Stimulated activated CD8-positive, alpha-beta memory T cell treated with anti-CD3 and anti-CD28 coated beads, Interleukin-4, amount 100 ng/mL, for 4 hours (primary cell): ENCODE measurements at regions not wholly inside any gene's neighbourhood (a gene's known extent, or its start where the extent isn't known, plus 50 kb on each side); places are given as distances from the start of the nearest gene placed in this dataset.

Source experiments
- DNase-seq, 2 donors: peaks; one replicate each; pipeline ENCODE4 v3.0.0-alpha.2; 2020; ENCODE audit warnings: low read depth in 2 of 2, low spot score in 1 of 2

- DNase-seq = no peak
These were observed 110.4 kb upstream of the CTNNB1 start for GRCh38 chr3:41088882-41089281.

GRCh38 chr3:41089566-41089965 is 109.7 kb upstream of the CTNNB1 start:
- DNase-seq = no peak

- DNase-seq = no peak
These were observed 106.5 kb upstream of the CTNNB1 start for GRCh38 chr3:41092844-41093243.

GRCh38 chr3:41093476-41093875 is 105.8 kb upstream of the CTNNB1 start:
- DNase-seq = no peak

GRCh38 chr3:41094351-41094750 is 105.0 kb upstream of the CTNNB1 start:
- no peak for DNase-seq

GRCh38 chr3:41095702-41096101 is 103.6 kb upstream of the CTNNB1 start:
- DNase-seq = no peak

GRCh38 chr3:41097896-41098496 is 101.3 kb upstream of the CTNNB1 start:
- DNase-seq = no peak

- no peak for DNase-seq
These were observed 98.1 kb upstream of the CTNNB1 start for GRCh38 chr3:41101231-41101630.

- DNase-seq = no peak
These were observed 97.2 kb upstream of the CTNNB1 start for GRCh38 chr3:41102053-41102556.

- no peak for DNase-seq
These were observed 96.6 kb upstream of the CTNNB1 start for GRCh38 chr3:41102750-41103149.

GRCh38 chr3:41103200-41103599 is 96.1 kb upstream of the CTNNB1 start:
- DNase-seq = no peak

- DNase-seq = no peak
These were observed 95.2 kb upstream of the CTNNB1 start for GRCh38 chr3:41104147-41104546.

- DNase-seq = no peak
These were observed 92.6 kb upstream of the CTNNB1 start for GRCh38 chr3:41106691-41107090.

- no peak for DNase-seq
These were observed 88.3 kb upstream of the CTNNB1 start for GRCh38 chr3:41111011-41111410.

- no peak for DNase-seq
These were observed 86.8 kb upstream of the CTNNB1 start for GRCh38 chr3:41112466-41112865.

GRCh38 chr3:41115069-41115468 is 84.2 kb upstream of the CTNNB1 start:
- no peak for DNase-seq

GRCh38 chr3:41116851-41117250 is 82.5 kb upstream of the CTNNB1 start:
- no peak for DNase-seq

GRCh38 chr3:41117398-41117870 is 81.9 kb upstream of the CTNNB1 start:
- DNase-seq = peak; percentile 35 to 61

GRCh38 chr3:41118461-41119390 is 80.6 kb upstream of the CTNNB1 start:
- DNase-seq = no peak

- DNase-seq = no peak
These were observed 78.8 kb upstream of the CTNNB1 start for GRCh38 chr3:41120460-41120859.

GRCh38 chr3:41125258-41125657 is 74.0 kb upstream of the CTNNB1 start:
- no peak for DNase-seq

GRCh38 chr3:41126472-41126871 is 72.8 kb upstream of the CTNNB1 start:
- DNase-seq = no peak
